Suprapubic skin (tissue), 3 donors: ENCODE measurements at regions not wholly inside any gene's neighbourhood (a gene's known extent, or its start where the extent isn't known, plus 50 kb on each side); places are given as distances from the start of the nearest gene placed in this dataset.
"Not testable (repeated sequence)": the region's sequence is repeated elsewhere in the genome, so short reads cannot be mapped to it uniquely, and the experiment has no call there.

Source experiments
- CTCF ChIP-seq, 2 donors: fragments of 200-600 bp in 1 of 2; fragments of 450-650 bp in 1 of 2; sonication (generic) in 1 of 2; IDR thresholded peaks; one replicate each; pipeline ENCODE4 v1.5.1; 2016 to 2019; ENCODE audit warnings: antibody characterized with exemption in 2 of 2, mild to moderate bottlenecking in 1 of 2, moderate library complexity in 1 of 2
- POLR2A ChIP-seq, 2 donors: fragments of 450-650 bp; IDR thresholded peaks; one replicate each; pipeline ENCODE4 v1.6.1; 2017; ENCODE audit warnings: antibody characterized with exemption in 2 of 2, mild to moderate bottlenecking in 2 of 2, moderate library complexity in 2 of 2

GRCh38 chr4:7133818-7134650, 58.3 kb upstream of the SORCS2 start:
- not testable (repeated sequence) for TF ChIP-seq POLR2A, CTCF (IDR thresholded peaks at IDR 0.05)
